Activated CD4-positive, alpha-beta T cell treated with anti-CD3 and anti-CD28 coated beads for 4 hours (primary cell): ENCODE measurements at regions not wholly inside any gene's neighbourhood (a gene's known extent, or its start where the extent isn't known, plus 50 kb on each side); places are given as distances from the start of the nearest gene placed in this dataset.
A peak's percentile ranks its signal among the peaks of the same experiment; 100 is the strongest.

ENCODE experiments used
- DNase-seq, 2 donors: peaks; one replicate each; pipeline ENCODE4 v3.0.0-alpha.2; 2020

DNA sequence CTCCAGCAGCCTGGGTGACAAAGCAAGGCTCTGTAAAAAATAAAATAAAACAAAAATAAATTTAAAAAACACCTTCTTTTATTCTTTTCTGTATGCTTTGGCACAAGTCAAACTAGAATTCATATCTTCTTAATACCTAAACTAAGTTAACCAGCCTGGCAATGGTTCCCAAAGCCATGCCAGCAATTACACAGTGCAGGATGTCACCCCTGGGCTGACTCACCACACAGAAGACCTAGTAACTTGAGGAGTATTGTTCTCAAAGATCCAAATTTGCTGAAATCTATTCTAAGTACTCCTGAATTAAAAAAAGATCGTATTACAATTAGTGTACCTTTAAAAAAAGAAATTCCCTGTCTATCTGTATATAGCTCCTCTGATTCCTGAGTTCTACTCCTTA is 162.7 kb upstream of the SGK1 start:
- no peak for DNase-seq

- DNase-seq, result no peak
Measured at GRCh38 chr6:134478764-134479399, 161.0 kb upstream of the SGK1 start.

- DNase-seq, result no peak
Measured at GRCh38 chr6:134477991-134478635, 160.2 kb upstream of the SGK1 start.

DNA sequence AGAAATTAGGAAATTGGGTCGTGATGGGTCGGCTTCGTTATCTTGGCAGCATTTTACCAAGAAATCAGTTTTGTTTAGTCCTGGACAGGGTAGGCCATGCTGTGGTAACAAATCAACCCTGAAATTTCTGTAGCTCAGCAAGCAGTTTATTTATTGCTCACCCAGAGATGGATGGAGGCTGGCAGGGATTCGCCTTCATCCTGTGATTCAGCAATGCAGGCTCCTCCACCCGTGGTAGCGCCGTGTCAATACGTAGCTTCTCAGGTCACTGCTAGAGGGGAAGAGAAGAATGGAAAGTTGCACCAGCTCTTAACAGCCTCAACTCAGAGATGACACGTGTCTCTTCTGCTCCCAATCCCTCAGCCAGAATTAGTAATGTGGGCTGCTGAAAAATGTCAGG is 157.0 kb upstream of the SGK1 start:
- no peak for DNase-seq

GRCh38 chr6:134472661-134473060 is 154.7 kb upstream of the SGK1 start:
- DNase-seq, result no peak

DNA sequence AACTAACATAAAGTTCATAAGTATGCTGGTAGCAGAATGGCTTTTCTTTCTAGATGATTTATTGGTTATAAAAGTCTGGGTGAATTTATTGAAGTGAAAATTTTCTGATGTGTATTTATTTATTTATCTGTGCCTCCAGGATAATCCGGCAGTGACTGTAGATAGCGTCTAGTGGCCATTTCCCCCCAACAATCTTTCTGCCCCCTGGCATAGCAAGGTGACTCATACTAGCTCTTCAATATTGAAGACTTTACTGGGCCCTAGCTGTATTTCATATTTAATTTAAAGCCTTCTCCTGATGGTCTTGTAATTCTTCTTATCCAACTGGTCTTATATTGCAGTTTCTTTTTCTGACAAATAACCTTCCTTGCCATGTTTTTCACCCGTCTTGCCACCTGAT is 154.1 kb upstream of the SGK1 start:
- no peak for DNase-seq

GRCh38 chr6:134470457-134470975 is 152.6 kb upstream of the SGK1 start:
- DNase-seq, result no peak

DNA sequence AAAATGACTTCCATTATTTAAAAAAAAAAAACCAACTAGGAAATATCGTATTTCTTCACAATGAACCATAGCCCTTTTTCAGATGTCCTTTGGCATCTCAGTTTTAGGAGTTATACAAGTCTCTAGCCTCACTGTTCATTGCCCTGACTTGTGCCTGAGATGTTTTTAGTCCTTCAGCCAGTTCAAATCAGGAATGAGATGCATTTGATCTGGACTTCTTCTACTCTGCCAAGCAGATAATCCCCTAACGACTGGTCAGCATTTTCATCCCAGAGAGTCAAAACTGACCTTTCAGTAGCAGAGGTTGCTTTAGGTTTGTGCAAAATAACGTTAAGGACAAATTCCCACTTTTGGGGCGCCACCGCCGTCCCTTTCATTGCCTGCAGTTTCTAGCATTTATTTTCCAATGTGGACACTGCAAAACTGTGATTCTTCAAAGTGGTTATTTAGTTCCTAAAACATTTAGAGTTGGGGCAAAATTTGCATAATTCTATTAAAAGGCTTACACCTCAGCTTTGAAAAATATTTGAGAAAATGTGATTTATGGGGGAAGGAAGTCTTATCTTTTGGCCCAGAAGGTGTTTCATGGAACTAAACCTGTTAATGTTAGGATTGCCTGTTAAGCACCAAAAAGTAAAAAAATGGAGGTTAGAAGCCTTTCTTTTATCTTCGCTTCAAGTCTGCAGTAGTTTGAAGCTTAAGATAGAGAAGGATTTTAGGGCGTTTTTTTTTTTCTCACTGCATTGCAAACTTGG is 152.0 kb upstream of the SGK1 start:
- no peak for DNase-seq

- no peak for DNase-seq
Measured at GRCh38 chr6:134468633-134469032, 150.7 kb upstream of the SGK1 start.

DNA sequence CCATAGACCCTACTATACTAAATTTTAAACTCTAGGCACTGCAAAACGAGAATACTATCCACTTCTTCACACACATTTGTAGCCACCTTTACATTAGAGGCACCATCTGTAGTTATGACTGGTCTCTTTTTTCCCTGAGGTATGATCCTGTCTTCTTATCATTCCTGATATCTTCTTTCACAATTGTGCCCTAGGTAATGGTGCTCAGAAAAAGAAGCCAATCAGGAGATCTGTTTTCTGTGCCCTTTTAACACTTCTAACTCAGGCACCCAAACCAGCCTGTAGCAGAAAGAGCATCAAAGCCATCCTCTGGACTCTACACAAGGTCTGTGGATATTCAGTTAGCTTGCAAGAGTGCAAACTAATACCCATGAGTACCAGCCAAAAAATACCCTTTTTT is 149.7 kb upstream of the SGK1 start:
- DNase-seq, result no peak

GRCh38 chr6:134466771-134467525 is 149.0 kb upstream of the SGK1 start:
- DNase-seq, result no peak

DNA sequence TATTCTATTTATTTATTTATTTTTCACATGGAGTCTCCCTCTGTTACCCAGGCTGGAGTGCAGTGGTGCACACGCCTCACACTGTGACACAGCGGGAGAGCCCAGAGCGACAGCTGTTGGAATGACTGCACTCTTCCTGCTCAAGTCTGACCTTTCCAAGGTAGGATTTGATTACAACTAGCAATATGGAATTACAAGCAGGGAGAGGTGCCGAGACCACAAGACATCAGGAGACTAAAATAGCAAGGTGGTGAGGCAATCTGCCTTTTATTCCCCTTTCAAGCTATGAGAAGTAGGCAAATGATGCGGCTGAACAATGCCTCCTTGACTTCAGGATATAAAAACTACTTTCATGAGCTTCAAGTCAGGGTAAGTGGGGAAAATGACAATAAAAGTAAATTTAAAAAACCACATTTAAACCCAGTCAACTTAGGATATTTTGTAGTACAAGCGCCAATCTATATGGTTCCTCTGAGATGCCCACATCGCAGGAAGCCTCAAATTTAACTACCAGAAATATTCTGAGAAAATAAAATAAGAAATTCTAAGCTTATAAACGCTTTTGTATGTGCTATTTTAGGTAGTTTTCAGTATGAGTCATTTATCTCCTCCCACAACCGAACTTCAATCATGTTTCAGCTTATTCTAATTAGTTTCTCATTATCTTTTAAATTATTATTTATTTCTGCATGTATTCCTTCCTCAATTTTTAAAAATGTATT is 146.9 kb upstream of the SGK1 start:
- DNase-seq, result no peak

- no peak for DNase-seq
Measured at GRCh38 chr6:134458857-134459657, 141.1 kb upstream of the SGK1 start.

- DNase-seq, result no peak
Measured at GRCh38 chr6:134457941-134458340, 140.0 kb upstream of the SGK1 start.

DNA sequence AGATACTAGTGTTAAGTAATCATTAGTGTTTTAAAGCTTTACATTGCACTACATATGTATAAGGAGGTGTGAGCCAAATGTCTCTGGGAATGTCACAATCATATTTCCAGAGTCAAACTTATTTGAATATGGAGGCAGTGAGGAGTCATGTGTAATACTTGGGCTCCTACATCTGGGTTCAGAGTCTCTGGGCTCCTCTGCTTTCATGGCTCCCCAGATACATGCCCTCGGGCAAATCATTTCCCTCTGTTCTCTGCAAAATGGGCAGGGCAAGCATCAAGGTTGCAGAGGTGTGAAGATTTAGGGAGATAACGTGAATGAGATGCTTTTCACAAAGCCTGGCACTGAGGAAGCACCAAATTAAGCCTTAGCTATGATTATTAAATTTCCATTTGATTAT is 138.3 kb upstream of the SGK1 start:
- peak in 1 of 2 donors; percentile 3 for DNase-seq

GRCh38 chr6:134455319-134455718 is 137.4 kb upstream of the SGK1 start:
- DNase-seq, result no peak

DNA sequence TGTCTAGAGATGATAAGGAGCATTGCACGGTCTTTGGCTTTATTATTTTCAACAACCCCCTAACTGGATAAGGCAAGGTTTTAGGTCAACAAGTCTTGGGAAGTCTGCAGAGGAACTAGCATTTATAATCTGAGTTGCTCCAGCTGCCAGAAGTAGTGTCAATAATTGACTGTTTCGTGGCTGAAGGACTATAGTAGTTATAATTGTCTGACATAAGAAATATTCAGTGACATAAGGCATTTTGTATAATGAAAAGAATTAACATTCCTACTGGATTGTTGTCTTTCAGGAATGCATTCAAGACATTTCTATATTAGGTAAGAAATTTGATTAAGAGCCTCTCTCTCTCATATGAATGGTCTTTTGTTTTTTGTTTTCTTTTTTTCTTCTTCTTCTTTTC is 136.9 kb upstream of the SGK1 start:
- no peak for DNase-seq

GRCh38 chr6:134453792-134454510 is 136.0 kb upstream of the SGK1 start:
- no peak for DNase-seq

- DNase-seq, result no peak
Measured at GRCh38 chr6:134452906-134453305, 135.0 kb upstream of the SGK1 start.

GRCh38 chr6:134451529-134451928 is 133.6 kb upstream of the SGK1 start:
- DNase-seq, result no peak

DNA sequence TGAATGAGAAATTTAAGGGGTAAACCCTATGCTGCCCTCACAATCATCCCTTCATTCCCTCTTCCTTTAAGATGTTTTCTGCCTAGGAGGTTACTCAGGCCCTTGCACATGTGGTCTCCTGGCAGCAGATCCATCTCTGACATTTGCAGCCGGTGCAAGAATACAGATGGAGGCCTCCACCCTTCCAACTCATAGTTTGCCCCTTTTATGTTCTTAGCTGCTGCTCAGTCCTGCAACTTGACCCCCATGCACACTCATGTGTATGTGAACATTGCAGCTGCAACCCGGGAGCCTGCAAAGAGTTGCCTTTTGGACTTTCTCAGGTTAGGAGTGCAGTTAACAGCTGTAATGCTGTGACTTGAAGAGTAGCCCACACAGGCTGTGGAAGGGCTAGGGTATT is 131.9 kb upstream of the SGK1 start:
- no peak for DNase-seq
